HCEC 1CT (cell line): ENCODE measurements at regions not wholly inside any gene's neighbourhood (a gene's known extent, or its start where the extent isn't known, plus 50 kb on each side); places are given as distances from the start of the nearest gene placed in this dataset.

Experiments
- DNase-seq: peaks from one replicate; pipeline ENCODE4 v3.0.0-alpha.2; 2017

DNA sequence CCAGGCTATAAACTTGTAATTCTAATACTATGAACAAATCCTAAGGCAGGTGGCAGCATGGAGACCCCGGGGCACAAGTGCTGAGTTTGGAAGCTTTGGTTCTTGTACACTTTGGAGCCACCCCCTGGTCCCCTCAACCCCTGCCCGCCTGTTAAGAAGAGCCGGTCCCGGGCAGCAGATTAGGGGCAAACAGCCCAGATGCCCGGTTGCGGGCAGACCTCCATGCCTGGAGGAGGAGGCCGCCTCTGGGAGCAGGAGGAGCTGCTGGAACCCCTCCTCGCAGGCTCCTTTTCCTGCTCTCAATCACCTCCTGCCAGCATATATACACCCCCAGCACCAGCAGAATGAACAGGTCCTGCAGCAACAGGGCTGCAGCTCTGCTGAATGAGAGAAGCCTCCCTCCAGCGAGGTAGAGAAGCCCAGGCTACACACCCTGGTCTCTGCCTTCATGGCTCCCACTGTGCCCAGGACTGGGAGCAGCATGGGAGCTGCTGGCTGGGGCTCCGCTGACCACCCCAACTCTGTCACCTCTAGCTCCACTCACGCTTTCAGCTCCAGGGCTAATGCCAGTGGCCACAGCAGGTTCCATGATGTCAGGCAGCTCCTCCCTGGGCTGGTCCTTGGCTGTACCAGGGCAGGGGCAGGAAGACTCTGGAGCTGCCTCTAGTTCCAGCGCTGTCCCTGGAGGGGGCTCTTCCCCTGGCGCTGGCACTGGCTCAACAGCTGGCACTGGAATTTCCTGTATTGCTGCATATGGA lies 1713.5 kb upstream of the ACO1 start:
- no peak for DNase-seq

GRCh38 chr9:30673132-30673531 lies 1711.3 kb upstream of the ACO1 start:
- no peak for DNase-seq

DNA sequence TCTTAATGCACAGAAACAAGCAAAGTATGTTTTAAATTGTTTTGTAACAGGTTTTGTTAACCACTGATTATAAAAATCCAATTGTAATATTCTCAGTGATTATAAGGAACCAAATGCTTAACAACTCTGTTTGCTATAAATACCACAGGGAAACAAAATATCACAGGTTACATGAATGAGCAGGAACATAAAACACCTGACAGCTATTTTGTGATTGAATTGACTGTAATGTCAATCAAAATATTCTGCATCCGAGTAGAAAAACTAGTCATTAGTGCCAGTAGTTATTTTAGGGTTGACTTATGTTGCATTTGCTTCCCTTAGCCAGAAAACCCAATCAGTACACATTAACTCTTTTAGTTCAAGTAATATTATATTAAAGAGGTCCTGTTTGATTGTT lies 1707.8 kb upstream of the ACO1 start:
- no peak for DNase-seq

DNA sequence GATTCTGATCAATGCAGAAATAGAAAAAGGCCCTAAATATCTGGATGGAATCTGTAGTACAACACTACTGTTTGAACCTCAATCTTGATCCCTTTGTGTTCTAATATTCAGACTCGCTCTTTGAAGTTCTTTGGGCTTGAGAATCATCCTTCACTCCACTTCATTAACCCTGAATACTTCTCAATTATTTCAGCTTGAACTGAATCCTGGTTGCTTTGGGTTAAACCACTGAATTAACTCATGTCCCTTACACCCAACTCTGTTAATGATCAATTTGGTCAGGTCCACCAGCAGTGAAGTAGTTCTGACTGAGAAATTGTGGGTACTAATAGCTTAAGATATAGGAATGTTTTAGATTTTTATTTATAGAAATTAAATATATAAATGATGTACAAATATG lies 1707.2 kb upstream of the ACO1 start:
- DNase-seq, result no peak

DNA sequence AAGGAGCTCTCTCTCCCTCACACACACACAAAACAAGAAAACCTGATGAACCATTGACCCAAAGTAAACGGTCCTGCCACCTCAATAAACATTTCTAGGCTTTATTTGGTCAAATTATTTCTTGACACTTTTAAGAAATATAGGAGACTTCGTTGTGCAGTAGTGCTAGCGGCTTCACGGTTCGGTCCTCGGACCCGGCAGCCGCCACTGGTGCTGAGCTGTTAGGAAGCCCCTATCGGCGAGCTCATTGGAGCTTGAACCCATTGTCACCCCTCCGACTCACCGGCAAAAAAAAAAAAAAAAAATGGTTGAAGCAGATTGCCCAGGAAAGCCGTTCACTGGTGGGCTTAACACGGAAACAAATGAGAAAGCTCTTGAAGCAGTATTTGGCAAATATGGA lies 1695.6 kb upstream of the ACO1 start:
- no peak for DNase-seq

- DNase-seq, result no peak
Measured at GRCh38 chr9:30697958-30698357, 1686.5 kb upstream of the ACO1 start.

DNA sequence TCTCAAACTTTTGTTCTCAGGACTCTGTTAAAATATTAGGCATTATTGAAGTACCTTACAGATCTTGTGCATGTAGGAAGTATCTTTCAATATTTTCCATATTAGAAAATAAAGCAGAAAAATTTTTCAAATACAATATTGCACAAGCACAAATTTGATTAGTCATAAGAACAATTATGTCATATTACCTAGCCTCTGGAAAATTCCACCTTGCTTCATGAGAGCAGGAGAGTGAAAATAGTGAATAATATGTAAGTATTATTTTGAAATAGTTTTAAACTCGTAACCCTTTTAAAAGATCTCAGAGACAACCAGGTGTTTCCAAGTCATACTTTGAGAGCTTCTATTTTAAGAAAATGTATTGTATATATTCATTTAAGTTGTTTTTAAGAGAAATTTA lies 1672.9 kb upstream of the ACO1 start:
- no peak for DNase-seq

DNA sequence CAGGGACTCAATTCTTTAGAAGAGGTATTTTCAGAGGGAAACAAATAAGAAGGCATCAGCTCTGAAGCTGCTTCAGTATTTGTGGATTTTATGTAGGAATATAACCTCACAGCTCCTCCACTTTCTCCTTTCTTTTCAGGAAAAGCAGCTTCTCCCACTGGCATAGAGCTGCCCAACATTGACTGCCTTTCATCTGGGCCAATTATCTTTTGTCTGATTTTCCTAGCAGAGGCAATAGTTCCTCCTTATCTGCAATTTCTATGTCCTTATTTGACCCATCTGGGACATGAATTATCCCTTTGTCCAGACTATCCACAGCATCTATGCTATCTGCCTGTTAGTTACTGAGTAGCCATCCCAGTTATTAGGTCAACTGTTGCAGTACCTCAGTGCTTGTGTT lies 1671.2 kb upstream of the ACO1 start:
- DNase-seq, result no peak

DNA sequence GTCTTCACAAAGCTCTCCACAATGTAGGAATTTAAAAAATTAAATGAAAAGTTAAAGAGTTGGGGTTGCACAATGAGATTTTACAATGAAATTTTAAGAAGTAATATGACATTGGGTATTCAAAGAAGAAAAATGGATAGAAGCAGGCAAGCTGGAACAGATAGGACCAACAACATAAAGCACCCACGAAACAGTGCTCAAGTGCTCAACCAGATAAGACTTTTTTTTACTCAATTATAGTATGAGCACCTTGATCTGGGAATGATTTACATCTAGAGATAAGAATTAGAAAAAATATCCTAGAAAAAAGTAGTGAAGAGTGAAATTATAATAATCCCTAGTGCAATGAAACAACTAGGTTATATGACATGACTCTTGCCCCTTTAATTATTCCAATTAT lies 1670.1 kb upstream of the ACO1 start:
- no peak for DNase-seq

DNA sequence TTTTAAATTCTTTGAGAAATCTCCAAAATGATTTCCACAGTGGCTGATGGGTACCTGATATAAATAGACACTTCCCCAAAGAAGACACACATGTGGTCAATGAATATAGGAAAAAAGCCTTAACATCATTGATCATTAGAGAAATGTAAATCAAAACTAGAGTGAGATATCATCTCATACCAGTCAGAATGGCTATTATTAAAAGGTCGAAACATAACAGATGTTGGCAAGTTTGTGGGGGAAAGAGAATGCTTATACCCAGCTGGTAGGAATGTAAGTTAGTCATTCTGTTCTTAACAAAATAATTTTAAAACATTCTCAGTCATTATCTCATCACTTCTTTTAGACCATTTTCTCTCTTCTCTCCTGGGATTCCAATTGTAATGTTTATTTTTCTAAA lies 1666.0 kb upstream of the ACO1 start:
- no peak for DNase-seq

DNA sequence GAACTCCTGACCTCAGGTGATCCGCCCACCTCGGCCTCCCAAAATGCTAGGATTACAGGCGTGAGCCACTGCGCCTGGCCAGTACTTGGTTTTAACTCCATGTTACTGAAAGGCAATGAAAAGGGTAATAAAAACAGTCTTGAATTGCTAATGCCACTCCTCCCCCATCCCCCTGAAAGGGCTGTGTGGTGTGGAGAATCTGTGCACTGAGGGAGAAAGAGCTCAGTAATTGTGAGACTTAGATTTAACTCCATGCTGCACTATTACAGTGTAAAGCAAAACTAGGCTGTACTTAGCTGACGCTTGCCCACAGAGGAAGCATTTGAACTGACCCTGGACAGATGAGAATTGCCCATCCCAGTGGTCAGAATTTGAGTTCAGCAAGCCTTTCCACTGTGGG lies 1662.4 kb upstream of the ACO1 start:
- no peak for DNase-seq

- no peak for DNase-seq
Measured at GRCh38 chr9:30723656-30724055, 1660.8 kb upstream of the ACO1 start.

DNA sequence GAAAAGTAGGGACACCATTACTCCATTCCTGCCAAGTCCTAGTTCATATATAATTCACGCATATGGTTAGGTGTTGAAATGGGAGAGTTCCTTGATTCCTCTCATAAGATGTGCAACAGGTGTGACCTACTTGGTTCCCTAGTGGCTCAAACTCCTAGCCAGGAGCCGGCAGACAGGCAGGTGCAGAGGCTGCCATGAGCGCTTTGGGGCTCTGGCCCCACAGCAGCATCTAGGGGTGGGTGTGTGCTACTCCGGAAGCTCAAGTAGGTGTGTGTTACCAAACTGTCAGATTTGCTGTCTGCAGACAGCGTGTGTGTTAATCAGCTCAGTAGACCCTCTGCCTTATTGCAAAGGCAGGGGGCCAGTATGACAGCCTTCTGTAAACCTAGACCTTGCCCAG lies 1652.4 kb upstream of the ACO1 start:
- no peak for DNase-seq

- no peak for DNase-seq
Measured at GRCh38 chr9:30744871-30745270, 1639.6 kb upstream of the ACO1 start.

- DNase-seq, result no peak
Measured at GRCh38 chr9:30746589-30746988, 1637.9 kb upstream of the ACO1 start.

- DNase-seq, result no peak
Measured at GRCh38 chr9:30757723-30758122, 1626.7 kb upstream of the ACO1 start.

DNA sequence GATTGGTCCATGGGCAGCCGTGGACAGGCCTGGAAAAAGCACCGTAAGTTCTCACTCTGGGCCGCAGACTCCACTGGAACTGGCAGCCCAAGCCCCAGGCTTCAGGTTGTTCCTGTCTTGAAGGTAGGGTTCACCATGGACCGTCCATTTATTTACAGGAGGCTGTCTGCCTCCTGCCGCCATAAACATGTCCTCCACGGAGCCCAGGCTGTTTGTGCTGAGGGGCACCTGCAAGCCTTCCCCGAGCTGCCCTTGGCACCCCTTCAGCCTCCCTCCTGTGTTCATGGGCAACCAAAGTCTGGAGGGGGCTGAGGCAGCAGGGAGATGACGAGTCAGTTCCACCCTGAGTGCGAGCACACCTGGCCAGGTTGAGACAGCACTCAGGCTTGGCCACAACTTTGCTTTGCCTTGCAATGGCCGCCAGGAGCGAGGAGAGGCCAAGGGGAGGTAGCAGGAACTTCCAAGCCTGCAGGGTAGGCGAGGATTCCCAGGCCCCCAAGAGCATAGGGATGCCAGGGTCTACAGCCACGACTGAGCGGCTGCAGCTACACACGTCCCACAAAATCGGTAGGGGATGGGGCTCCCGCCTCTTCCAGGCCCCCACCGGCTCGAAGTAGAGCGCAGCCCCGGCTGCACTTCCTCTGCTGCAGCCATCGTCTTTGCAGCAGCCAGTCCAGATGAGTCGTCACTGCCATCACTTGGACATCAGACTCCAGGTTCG lies 1625.6 kb upstream of the ACO1 start:
- no peak for DNase-seq

DNA sequence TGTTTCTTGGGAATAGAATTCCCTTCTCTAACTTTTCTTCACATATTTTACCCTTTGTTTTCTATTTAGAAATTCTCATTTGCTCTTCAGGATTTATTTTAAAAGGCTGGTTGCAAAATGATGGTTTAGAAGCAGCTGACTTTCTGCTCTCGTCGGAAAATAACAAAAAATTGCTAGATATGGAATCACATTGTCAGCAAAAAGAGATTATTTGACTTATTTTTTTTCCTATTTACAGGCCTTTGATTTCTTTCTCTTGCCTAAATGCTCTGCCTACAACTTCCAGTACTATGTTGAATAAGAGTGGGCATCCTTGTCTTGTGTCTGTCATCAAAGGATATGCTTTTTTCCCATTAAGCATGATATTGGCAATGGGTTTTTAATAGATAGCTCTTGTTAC lies 1619.1 kb upstream of the ACO1 start:
- no peak for DNase-seq

GRCh38 chr9:30771163-30771708 lies 1613.2 kb upstream of the ACO1 start:
- no peak for DNase-seq

GRCh38 chr9:30771760-30772159 lies 1612.7 kb upstream of the ACO1 start:
- DNase-seq, result no peak

DNA sequence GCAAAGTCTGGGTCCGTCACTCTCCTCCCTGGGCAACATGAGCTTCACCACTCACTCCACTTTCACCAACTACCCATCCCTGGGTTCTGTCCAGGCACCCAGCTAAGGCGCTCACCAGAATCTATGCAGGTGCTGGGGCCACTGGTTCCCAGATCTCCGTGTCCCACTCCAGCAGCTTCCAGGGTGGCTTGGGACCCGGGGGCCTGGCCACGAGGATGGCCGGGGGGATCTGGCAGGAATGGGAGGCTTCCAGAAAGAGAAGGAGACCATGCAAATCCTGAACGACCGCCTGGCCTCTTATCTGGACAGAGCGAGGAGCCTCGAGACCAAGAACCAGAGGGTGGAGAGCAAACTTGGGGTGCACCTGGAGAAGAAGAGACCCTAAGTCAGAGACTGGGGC lies 1611.0 kb upstream of the ACO1 start:
- no peak for DNase-seq

- no peak for DNase-seq
Measured at GRCh38 chr9:30774326-30774725, 1610.1 kb upstream of the ACO1 start.

- DNase-seq, result no peak
Measured at GRCh38 chr9:30775236-30775635, 1609.2 kb upstream of the ACO1 start.

GRCh38 chr9:30796764-30797163 lies 1587.7 kb upstream of the ACO1 start:
- no peak for DNase-seq
